Non-pigmented ciliary epithelial cell (primary cell): ENCODE measurements at regions not wholly inside any gene's neighbourhood (a gene's known extent, or its start where the extent isn't known, plus 50 kb on each side); places are given as distances from the start of the nearest gene placed in this dataset.
"Not testable (repeated sequence)": the region's sequence is repeated elsewhere in the genome, so short reads cannot be mapped to it uniquely, and the experiment has no call there.

Experiments
- DNase-seq: peaks from one replicate; pipeline ENCODE4 v3.0.0-alpha.2; 2010; ENCODE audit warnings: low read depth

- DNase-seq, result no peak
Measured at GRCh38 chr2:237196409-237196808, 110.7 kb downstream of the COPS8 start.

DNA sequence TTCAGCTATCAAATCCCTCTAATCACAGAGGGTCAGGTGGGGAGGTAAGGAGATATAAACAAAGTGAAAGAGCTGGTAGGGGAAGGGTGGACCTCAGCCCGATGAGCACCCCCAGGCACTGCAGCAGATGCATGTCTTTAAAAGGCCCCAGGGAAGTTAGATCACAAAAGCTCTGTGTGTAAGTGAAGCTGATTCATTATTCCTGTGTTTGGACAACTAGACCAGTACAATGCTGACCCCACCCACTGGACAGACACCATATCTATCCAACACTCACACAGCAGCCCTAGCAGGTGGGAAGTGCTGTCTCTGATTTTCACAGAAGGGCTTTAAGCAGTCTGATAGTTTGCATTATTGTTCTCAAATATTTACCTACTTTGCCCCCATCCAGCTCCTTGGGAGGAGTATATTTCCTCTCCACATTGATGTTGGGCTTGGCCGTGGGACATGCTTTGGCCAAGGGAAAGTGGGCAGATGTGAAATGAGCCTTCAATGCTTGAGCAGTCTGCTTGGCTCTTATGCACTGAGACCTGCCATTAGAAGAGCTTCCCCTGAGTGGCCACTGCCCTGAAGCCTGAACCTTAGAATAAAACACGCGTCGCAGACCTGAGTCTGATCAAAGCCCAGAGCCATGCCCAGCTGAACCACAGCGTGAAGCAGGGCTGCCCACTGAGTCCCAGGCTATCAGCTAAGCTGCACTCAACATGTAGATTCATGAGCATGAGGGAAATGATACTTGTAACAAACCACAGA, 111.4 kb downstream of the COPS8 start:
- DNase-seq, result no peak

- no peak for DNase-seq
Measured at GRCh38 chr2:237198164-237198855, 112.6 kb downstream of the COPS8 start.

DNA sequence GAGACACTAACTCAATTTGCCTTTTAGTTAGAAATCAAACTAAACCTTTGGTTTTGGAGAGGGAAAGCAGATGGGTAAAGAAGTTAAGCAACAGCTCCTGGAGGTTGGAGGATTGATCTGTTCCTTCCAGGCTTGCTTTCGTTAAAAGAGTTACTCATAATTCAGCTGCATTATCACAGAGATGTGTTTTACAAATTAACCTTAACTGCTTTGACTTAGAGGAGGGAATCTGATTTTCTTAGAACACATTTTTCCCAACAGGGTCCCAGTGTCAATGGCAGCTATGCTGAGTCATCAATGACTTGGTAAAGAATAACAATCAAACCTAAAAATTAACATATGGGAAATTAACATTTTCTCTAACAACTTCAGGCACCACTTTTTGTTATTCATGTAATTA, 113.4 kb downstream of the COPS8 start:
- no peak for DNase-seq

- no peak for DNase-seq
Measured at GRCh38 chr2:237199577-237199976, 113.9 kb downstream of the COPS8 start.

- no peak for DNase-seq
Measured at GRCh38 chr2:237200462-237200861, 114.8 kb downstream of the COPS8 start.

GRCh38 chr2:237201461-237202287, 116.0 kb downstream of the COPS8 start:
- peak; percentile 78 for DNase-seq

GRCh38 chr2:237202288-237203030, 116.8 kb downstream of the COPS8 start:
- no peak for DNase-seq

- no peak for DNase-seq
Measured at GRCh38 chr2:237205043-237205541, 119.4 kb downstream of the COPS8 start.

DNA sequence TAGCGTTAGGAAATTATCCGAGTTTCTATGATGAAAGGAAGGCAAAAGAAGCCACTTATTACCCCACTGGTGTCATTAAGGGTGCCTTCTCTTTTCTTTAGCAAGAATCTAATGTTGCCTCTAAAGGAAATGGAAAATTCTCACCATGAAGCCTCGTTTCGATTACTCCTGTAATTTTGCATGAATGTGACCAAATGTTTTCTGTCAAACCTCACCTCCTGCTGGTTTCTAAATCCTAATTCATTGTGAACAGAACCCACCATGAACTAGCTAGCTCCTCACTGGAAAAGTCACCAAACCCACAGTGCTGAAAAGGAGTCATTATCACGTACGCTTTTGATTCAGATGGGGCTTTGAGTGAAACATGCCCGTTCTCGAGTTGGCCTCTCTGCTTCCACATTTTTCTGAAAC, 119.9 kb downstream of the COPS8 start:
- DNase-seq, result no peak

DNA sequence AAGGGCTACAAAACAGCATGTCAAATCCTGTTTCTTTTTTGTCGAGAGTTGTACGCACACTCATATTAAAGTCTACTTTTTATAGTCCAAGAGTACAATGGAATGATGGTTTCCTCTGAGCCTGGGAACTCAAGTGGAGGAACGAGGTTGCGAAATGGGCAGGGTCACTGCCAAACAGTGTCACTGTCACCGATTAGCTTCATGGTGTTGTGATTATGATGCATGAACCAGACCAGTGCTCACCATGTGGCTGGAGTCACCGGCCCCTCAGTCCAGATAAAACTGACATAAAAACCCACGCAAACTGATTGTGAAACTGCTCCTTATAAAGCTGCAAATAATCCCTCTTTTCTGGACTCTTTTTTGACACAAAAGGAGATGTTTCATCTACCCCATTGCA, 122.0 kb downstream of the COPS8 start:
- no peak for DNase-seq

GRCh38 chr2:237208373-237209260, 122.9 kb downstream of the COPS8 start:
- DNase-seq, result no peak

GRCh38 chr2:237209885-237210284, 124.2 kb downstream of the COPS8 start:
- no peak for DNase-seq

DNA sequence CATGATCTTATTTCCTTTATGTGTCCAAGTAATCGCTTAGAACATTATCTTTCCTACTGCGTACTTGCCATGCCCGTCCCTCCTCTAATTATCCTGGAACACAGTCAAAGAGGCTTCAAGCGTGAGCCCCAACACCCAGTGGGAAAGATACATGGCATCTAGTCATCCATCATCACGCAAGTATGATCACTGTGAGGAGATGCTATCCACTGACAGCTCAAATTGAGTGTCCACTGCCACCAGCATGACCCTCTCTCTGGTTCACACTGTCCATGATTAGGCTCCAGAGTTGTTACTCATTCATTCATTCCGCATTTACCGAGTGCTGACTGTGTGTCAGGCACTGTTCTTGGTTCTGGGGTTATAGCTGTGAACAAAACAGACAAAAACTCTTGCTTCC, 124.6 kb downstream of the COPS8 start:
- no peak for DNase-seq

DNA sequence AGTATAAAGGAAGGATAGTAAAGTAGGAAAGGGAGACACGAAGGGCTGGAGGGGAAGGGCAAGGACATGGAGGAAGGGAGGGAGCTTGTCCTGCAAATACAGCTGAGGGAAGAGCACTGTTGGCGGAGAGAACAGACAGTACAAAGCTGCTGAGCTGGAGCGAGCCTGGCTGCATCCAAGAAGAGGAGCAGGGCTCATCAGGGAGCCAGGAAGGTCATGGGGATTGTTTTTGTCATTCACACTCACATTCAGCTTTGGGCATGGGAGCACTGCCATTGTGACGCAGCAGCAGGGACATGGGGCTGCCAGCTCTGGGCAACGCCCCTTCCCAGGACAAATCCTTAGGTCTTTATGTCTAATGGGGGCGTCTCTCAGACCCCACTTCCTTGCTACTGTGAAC, 125.1 kb downstream of the COPS8 start:
- no peak for DNase-seq

GRCh38 chr2:237212356-237213279, 126.9 kb downstream of the COPS8 start:
- not testable (repeated sequence) for DNase-seq

DNA sequence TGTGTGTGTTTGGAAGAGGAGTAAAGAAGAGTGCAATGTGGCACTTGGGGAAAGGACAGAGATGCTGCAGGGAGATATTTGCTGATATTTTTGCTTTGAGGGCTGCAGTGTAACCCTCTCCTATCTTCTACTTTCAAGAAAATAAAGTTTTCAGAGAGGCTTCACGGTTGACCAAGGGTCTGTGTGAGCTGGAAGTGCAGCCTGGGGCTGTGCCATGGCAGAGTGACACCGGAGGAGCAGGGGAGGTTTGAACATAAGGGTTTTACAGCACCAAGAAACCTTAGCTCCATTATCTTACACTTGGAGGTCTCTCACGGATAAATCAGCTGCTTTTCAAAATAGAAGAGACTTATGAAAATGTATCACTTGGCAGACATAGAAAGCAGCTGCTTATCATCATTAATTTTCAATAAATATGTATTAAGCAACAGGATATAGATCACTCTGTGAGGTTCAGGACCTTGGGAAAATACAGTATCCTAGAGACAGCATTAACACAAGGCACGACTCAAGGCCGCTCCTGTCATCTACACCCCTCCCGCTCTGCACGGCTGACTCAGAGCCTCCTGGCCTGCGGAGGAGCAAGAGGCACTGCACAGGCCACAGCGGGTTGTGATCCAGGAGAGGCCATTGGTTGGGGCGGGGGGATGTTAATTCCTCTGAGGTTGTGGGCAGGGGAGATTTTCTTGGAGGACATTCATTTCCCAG, 127.8 kb downstream of the COPS8 start:
- no peak for DNase-seq

- DNase-seq, result no peak
Measured at GRCh38 chr2:237214030-237214675, 128.5 kb downstream of the COPS8 start.

- no peak for DNase-seq
Measured at GRCh38 chr2:237214963-237215362, 129.3 kb downstream of the COPS8 start.
